ENCODE measurements at regions not wholly inside any gene's neighbourhood (a gene's known extent, or its start where the extent isn't known, plus 50 kb on each side); places are given as distances from the start of the nearest gene placed in this dataset.

- intact Hi-C loops (cut with DNase I): no loop called here
- H3K4me3 ChIP-seq: no peak overlapping the region
- peaks cover 2% of the 10 kb centered on the region for H3K4me1 ChIP-seq
- H3K36me3 ChIP-seq: no peaks in the 10 kb centered on the region
- no peak for TF ChIP-seq CTCF (IDR thresholded peaks at IDR 0.05)
- DNase-seq: no peak
- no peaks in the 10 kb centered on the region for H3K9me3 ChIP-seq
- H3K27ac ChIP-seq: no peak overlapping the region
- H3K9ac ChIP-seq (ENCODE audit: low read depth in 2 of 2, low read length in 2 of 2): no peak overlapping the region
- H3K27me3 ChIP-seq: no peaks in the 10 kb centered on the region
Measured at GRCh38 chr10:110422548-110422947, 75.2 kb upstream of the DUSP5 start.

GRCh38 chr10:110423650-110424049, 74.1 kb upstream of the DUSP5 start:
- H3K27ac ChIP-seq: no peak overlapping the region
- no peak for TF ChIP-seq CTCF (IDR thresholded peaks at IDR 0.05)
- no peaks in the 10 kb centered on the region for H3K36me3 ChIP-seq
- no peaks in the 10 kb centered on the region for H3K9me3 ChIP-seq
- H3K4me3 ChIP-seq: no peak overlapping the region
- H3K9ac ChIP-seq (ENCODE audit: low read depth in 2 of 2, low read length in 2 of 2): no peak overlapping the region
- no peaks in the 10 kb centered on the region for H3K4me1 ChIP-seq
- DNase-seq: no peak
- no peaks in the 10 kb centered on the region for H3K27me3 ChIP-seq
- intact Hi-C loops (cut with DNase I): no loop called here

GRCh38 chr10:110425684-110426293, 71.9 kb upstream of the DUSP5 start:
- intact Hi-C loops (cut with DNase I): no loop called here
- H3K9ac ChIP-seq (ENCODE audit: low read depth in 2 of 2, low read length in 2 of 2): no peak overlapping the region
- no peak overlapping the region for H3K4me3 ChIP-seq
- no peak for DNase-seq
- H3K27ac ChIP-seq: no peak overlapping the region
- no peaks in the 10 kb centered on the region for H3K27me3 ChIP-seq
- no peaks in the 10 kb centered on the region for H3K9me3 ChIP-seq
- no peak for TF ChIP-seq CTCF (IDR thresholded peaks at IDR 0.05)
- no peaks in the 10 kb centered on the region for H3K4me1 ChIP-seq
- no peaks in the 10 kb centered on the region for H3K36me3 ChIP-seq

GRCh38 chr10:110426294-110427181, 71.2 kb upstream of the DUSP5 start:
- no peak overlapping the region for H3K4me3 ChIP-seq
- no peak overlapping the region for H3K27ac ChIP-seq
- H3K9me3 ChIP-seq: no peaks in the 10 kb centered on the region
- no peak overlapping the region for H3K9ac ChIP-seq (ENCODE audit: low read depth in 2 of 2, low read length in 2 of 2)
- no peaks in the 10 kb centered on the region for H3K36me3 ChIP-seq
- no peaks in the 10 kb centered on the region for H3K27me3 ChIP-seq
- H3K4me1 ChIP-seq: no peaks in the 10 kb centered on the region
- TF ChIP-seq CTCF (IDR thresholded peaks at IDR 0.05): no peak
- intact Hi-C loops (cut with DNase I): no loop called here
- DNase-seq: no peak

DNA sequence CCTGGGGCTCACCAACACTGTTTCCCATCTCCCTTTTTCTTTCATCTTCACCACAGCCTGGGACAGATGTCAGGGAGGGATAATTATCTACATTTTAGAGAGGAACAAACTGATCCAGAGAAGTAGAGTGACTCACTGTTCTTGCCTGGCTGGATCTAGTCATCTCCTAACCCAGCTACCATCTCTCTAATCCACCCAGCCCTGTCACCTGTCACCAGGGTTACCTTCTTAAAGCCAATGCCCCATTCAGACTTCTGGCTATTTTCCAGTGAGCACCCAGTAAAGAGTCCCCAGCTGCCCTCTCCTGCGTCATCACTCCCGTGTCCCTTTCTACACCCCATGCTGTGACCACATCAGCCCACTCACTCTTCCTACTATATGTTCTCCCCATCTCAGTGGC, 68.4 kb upstream of the DUSP5 start:
- no peaks in the 10 kb centered on the region for H3K9me3 ChIP-seq
- no peak overlapping the region for H3K9ac ChIP-seq (ENCODE audit: low read depth in 2 of 2, low read length in 2 of 2)
- DNase-seq: no peak
- intact Hi-C loops (cut with DNase I): no loop called here
- TF ChIP-seq CTCF (IDR thresholded peaks at IDR 0.05): no peak
- H3K4me1 ChIP-seq: no peaks in the 10 kb centered on the region
- H3K36me3 ChIP-seq: no peaks in the 10 kb centered on the region
- no peak overlapping the region for H3K4me3 ChIP-seq
- no peak overlapping the region for H3K27ac ChIP-seq
- H3K27me3 ChIP-seq: no peaks in the 10 kb centered on the region

Data from colonic mucosa (tissue), 4 donors.